ENCODE measurements at regions not wholly inside any gene's neighbourhood (a gene's known extent, or its start where the extent isn't known, plus 50 kb on each side); places are given as distances from the start of the nearest gene placed in this dataset.

DNA sequence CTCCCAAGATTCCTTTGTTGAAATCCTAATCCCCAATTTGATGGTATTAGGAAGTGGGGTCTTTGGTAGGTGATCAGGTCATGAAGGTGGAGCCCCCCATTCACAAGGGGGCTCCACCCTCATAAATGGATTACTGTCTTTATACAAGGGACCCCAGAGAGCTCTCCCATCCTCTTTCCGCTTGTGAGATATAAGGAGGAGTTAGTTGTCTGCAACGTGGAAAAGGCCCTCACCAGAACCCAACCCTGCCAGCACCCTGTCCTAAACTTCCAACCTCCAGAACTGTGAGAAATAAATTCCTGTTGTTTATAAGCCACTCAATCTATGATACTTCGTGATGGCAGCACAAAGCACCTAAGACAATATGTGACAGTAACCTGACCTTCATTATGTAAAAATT is 684.1 kb upstream of the HS6ST1 start:
- ATAC-seq (ENCODE audit: low read depth in 2 of 2), result no peak
- no peaks in the 10 kb centered on the region for H3K36me3 Mint-ChIP-seq
- no peak overlapping the region for H3K4me3 Mint-ChIP-seq
- no peaks in the 10 kb centered on the region for H3K4me1 Mint-ChIP-seq
- no peak for DNase-seq
- no peak overlapping the region for H3K27ac Mint-ChIP-seq
- H3K27me3 Mint-ChIP-seq, result peaks cover 0 to 7% (median 5%) of the 10 kb centered on the region in 3 donors
- peaks cover 0 to 3% (median 0%) of the 10 kb centered on the region in 7 donors for H3K9me3 Mint-ChIP-seq

DNA sequence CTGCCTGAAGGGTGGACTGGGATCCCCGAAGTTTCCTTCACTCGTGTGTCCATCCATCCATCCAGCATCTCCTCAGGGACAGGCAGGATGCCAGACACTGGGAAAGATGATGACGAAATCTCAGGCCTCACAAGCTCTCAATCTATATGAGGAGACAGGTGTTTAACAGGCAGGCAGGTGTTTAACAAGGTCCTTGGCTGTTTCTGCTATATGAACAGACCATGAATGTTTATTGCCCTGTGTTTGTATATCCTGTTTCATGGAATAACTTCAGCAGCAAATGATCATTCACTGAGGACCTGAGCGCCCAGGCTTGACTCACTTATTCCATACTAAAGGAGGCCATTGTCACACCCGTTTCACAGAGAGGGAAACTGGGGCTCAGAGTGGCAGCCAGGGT is 685.8 kb upstream of the HS6ST1 start:
- no peaks in the 10 kb centered on the region for H3K4me1 Mint-ChIP-seq
- DNase-seq (no peak), ATAC-seq (ENCODE audit: low read depth in 2 of 2) (no peak)
- H3K27me3 Mint-ChIP-seq, result peaks cover 0 to 9% (median 5%) of the 10 kb centered on the region in 3 donors
- H3K4me3 Mint-ChIP-seq, result peak overlapping the region in 1 of 8 donors; percentile 11
- H3K9me3 Mint-ChIP-seq, result peaks cover 0 to 3% (median 0%) of the 10 kb centered on the region in 7 donors
- no peaks in the 10 kb centered on the region for H3K36me3 Mint-ChIP-seq
- H3K27ac Mint-ChIP-seq, result no peak overlapping the region

DNA sequence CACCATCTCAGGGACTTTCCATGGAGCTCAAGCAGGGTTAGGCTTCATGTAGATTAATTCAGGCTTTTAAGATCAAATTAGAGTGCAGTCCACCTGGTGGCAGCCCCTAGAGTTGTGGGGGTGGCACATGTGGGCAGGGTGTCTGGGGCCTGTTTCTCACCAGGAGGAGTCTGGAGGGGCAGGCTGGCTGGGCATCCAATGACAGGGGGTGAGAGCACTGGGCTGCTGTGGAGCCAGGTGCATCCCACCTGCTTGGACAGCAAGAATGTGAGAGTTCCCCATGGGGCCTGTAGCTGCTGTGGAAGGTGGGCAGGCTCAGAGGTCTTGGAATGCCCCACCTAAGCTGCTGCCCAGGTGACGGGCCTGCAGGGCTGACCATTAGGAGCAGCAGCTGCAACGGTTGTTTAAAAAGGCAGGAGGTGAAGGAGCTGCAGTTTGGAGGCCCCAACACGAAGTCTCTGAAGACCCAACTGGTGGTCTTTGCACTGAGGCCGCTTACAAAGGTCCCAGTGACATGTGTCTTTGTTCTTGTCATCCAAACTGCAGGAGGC is 686.3 kb upstream of the HS6ST1 start:
- Mint-ChIP-seq H3K27ac (peak overlapping the region in 2 of 6 donors; percentile 52 to 76), H3K4me1 (no peaks in the 10 kb centered on the region), H3K4me3 (no peak overlapping the region), H3K36me3 (no peaks in the 10 kb centered on the region), H3K9me3 (peaks cover 0 to 3% (median 0%) of the 10 kb centered on the region in 7 donors), H3K27me3 (peaks cover 0 to 5% (median 5%) of the 10 kb centered on the region in 3 donors)
- ATAC-seq (ENCODE audit: low read depth in 2 of 2) (no peak), DNase-seq (no peak)

DNA sequence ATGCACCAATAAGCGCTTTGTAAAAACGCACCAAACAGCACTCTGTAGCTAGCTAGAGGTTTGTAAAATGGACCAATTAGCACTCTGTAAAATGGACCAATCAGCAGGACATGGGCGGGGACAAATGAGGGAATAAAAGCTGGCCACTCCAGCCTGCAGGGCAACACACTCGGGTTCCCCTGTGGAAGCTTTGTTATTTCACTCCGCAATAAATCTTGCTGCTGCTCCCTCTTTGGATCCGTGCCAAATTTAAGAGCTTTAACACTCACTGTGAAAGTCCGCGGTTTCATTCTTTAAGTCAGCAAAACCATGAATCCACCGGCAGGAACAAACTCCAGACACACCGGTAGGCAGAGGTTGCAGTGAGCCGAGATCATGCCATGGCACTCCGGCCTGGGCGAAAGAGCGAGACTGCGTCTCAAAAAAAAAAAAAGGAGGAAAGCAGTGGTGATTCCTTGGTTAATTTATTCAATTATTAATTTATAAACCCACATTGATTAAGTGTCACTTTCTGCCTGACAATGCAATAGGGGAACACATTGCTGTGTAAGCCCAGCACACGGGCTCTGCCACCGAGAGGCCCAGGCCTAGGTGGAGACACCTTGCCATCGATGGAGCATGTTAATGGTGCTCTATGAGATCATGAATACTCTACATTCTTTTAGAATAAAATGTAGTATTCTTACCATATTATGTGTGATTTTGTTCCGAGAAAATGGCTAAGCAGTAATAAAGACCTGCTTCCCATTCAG is 687.6 kb upstream of the HS6ST1 start:
- no peak for DNase-seq
- Mint-ChIP-seq H3K9me3 (peaks cover 0 to 3% (median 0%) of the 10 kb centered on the region in 7 donors), H3K4me1 (no peaks in the 10 kb centered on the region), H3K36me3 (no peaks in the 10 kb centered on the region), H3K27me3 (peaks cover 5 to 8% (median 5%) of the 10 kb centered on the region in 3 donors), H3K27ac (no peak overlapping the region), H3K4me3 (peak overlapping the region in 1 of 8 donors; percentile 30)
- no peak for ATAC-seq (ENCODE audit: low read depth in 2 of 2)

DNA sequence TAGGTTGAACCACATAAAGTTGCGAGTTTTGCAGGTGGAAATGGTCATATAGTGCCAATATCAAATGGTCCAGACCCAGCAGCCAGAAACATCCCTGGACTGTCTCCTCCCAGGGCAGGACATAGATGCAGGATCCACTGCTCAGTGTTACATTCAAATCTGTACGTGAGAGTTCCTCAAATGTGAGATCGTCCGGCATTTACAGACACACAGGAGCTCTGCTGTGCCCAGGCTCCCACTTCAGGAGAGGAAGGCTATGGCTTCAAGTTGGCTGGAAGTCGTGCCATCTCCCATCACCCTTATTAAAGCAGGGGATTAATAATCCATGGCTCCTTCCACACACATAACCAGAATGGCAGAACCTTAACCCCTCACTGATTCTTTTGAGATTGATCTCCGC is 688.2 kb upstream of the HS6ST1 start:
- ATAC-seq (ENCODE audit: low read depth in 2 of 2), result no peak
- peaks cover 4 to 8% (median 5%) of the 10 kb centered on the region in 3 donors for H3K27me3 Mint-ChIP-seq
- DNase-seq, result no peak
- no peak overlapping the region for H3K27ac Mint-ChIP-seq
- no peak overlapping the region for H3K4me3 Mint-ChIP-seq
- no peaks in the 10 kb centered on the region for H3K36me3 Mint-ChIP-seq
- peaks cover 0 to 3% (median 0%) of the 10 kb centered on the region in 7 donors for H3K9me3 Mint-ChIP-seq
- H3K4me1 Mint-ChIP-seq, result no peaks in the 10 kb centered on the region

DNA sequence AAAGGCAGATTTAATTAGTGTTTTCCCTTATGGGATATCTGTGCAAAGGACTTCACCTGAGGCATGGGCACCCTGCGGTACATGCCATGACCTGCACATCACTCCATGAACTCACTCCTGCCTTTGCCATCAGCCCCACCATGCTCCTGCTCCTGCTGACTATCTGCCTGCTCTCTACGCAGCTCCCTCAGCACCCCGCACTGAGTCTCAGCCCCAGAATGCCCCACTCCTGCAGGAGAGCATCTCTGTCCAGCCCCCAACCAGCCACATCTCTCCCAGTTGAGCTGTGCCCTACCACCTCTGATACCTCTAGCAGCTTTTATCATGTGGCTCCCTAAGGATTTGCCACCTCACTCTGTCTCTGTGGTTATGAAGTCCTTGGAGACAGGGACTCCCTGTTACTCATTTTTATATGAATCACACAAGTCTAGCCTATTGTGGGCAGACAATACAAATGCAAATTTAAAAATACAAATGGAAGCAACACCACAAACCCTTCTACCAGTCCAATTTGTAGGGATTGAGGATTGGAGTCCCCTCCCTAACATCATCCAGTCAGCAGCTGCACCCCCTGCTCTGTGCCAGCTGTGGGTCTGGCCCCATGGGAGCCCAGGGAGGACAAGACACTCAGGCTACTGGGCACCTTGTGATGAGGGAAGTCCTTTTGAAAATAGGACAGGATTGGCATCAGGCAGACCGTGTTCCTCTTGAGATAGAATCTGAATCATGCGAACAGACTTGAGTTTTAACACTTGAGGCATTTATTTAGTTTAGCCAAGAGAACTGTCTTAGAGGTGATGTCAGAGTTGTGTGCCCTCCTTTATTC is 689.6 kb upstream of the HS6ST1 start:
- H3K9me3 Mint-ChIP-seq, result no peaks in the 10 kb centered on the region
- no peak for ATAC-seq (ENCODE audit: low read depth in 2 of 2)
- DNase-seq, result no peak
- no peak overlapping the region for H3K27ac Mint-ChIP-seq
- H3K4me3 Mint-ChIP-seq, result peak overlapping the region in 1 of 8 donors; percentile 56
- H3K4me1 Mint-ChIP-seq, result no peaks in the 10 kb centered on the region
- H3K36me3 Mint-ChIP-seq, result no peaks in the 10 kb centered on the region
- H3K27me3 Mint-ChIP-seq, result peaks cover 0 to 8% (median 5%) of the 10 kb centered on the region in 3 donors

DNA sequence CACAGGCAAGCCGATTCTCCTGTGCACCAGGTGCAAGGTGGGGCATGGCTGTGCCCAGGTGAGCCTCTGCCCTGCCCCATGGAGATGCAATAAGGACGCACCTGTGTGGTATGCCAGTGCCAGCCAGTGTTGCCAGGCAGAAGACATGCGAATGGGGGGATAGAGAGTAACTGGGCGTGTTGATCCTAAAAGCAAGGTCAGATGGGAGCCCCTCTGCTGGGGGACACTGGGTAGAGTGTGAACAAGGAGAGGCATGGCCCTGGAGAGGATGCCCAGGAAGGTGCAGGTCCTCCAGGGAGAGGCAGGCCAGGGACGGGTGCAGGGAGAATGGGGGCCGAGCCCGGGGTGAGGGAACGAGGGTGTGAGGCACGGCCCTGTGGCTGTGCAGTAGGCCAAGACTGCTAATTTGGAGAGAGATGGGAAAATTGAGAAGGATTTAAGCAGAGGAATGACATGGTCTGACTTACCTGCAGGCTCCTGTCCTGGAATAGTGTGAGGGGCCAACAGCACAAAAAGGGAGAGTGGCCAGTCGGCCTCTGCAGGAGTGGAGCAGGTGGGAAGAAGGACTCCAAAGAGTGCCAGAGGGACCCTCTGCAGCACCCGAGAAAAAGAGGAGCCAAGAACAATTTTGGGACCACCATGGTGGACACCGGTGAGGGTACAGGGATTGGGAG is 690.4 kb upstream of the HS6ST1 start:
- no peak overlapping the region for H3K4me3 Mint-ChIP-seq
- H3K9me3 Mint-ChIP-seq, result no peaks in the 10 kb centered on the region
- no peak for ATAC-seq (ENCODE audit: low read depth in 2 of 2)
- H3K36me3 Mint-ChIP-seq, result no peaks in the 10 kb centered on the region
- no peak overlapping the region for H3K27ac Mint-ChIP-seq
- H3K27me3 Mint-ChIP-seq, result peaks cover 0 to 8% (median 5%) of the 10 kb centered on the region in 3 donors
- DNase-seq, result no peak
- no peaks in the 10 kb centered on the region for H3K4me1 Mint-ChIP-seq

DNA sequence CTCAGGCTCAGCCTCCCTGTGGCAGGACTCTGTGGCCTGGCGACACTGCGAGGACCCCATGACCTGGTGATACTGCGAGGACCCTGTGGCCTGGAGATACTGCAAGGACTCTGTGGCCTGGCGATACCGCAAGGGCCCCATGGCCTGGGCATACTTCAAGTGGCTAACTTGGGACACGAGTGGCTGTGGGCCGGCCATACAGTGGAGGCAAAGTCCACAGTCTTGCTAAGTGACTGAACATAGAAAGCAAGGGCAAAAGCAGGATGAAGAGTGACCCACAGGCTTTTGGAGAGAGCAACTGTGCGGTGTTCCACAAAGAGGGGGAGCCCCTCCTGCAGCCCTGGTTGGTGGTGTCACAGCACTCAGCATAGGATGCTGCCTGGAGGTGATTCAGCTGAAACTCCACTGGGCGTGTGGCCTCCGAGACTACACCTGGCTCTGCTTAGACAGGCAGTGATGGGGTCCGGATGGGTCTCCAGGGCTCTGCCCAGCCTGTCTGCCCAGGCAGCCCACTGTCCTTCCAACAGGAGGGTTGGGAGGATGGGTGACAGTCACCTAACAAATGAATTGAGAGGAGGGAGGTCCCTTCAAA is 691.0 kb upstream of the HS6ST1 start:
- no peaks in the 10 kb centered on the region for H3K36me3 Mint-ChIP-seq
- ATAC-seq (ENCODE audit: low read depth in 2 of 2) (no peak), DNase-seq (no peak)
- H3K9me3 Mint-ChIP-seq, result peaks cover 0 to 1% (median 0%) of the 10 kb centered on the region in 7 donors
- no peaks in the 10 kb centered on the region for H3K4me1 Mint-ChIP-seq
- no peak overlapping the region for H3K4me3 Mint-ChIP-seq
- H3K27me3 Mint-ChIP-seq, result peaks cover 3 to 8% (median 5%) of the 10 kb centered on the region in 3 donors
- H3K27ac Mint-ChIP-seq, result no peak overlapping the region

DNA sequence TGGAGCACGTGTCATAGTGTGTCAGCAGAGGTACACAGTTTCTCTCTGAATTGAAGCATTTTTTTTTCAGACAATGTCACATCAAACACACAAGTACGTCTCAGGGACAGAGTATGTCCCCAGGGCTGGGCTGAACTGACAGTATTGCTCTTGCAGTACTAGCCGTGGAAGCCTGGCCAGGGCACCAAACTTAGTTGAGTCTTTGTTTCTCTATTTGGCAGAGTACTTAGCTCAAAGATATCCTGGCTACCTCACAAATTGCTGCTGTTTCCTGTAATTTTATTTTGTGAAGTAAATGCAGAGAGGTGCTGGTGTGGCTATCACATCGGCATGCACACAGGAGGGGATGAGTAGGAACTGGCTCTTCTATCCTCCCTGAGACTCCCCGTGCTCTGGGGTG is 691.6 kb upstream of the HS6ST1 start:
- no peak for DNase-seq
- H3K4me1 Mint-ChIP-seq, result no peaks in the 10 kb centered on the region
- no peaks in the 10 kb centered on the region for H3K36me3 Mint-ChIP-seq
- H3K4me3 Mint-ChIP-seq, result no peak overlapping the region
- H3K27ac Mint-ChIP-seq, result no peak overlapping the region
- peaks cover 4 to 8% (median 5%) of the 10 kb centered on the region in 3 donors for H3K27me3 Mint-ChIP-seq
- peaks cover 0 to 1% (median 0%) of the 10 kb centered on the region in 7 donors for H3K9me3 Mint-ChIP-seq
- no peak for ATAC-seq (ENCODE audit: low read depth in 2 of 2)

DNA sequence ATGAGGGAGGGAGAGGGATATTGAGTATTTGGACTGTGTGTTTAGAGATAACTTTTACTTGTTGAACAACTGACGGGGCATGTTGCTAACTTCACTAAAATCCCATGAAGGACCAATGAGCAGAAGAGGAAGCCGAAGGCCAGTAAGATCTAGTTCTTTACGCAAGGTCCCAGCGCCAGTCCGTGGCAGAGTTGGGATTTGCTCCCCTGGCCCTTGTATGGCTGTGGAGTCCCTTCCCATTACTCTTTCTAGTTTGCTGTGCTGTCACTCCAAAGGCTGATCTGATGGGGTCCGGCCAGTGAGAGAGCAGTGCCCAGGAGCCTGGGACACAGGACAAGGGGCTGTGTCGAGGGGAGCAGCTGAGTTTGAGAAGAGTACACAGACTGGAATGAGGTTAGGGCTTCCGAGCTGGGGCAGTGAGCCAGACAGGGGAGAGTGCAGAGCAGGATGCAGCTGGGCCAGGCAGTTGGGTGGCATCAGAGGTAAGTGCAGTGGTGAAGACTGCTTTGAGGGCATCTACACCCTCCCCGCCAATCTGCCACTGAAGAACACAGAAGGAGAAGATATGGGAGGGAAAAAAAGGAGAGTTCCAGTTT is 692.9 kb upstream of the HS6ST1 start:
- Mint-ChIP-seq H3K27ac (no peak overlapping the region), H3K9me3 (peaks cover 0 to 1% (median 0%) of the 10 kb centered on the region in 7 donors), H3K36me3 (no peaks in the 10 kb centered on the region), H3K4me3 (no peak overlapping the region), H3K27me3 (peaks cover 5 to 8% (median 8%) of the 10 kb centered on the region in 3 donors), H3K4me1 (no peaks in the 10 kb centered on the region)
- DNase-seq (no peak), ATAC-seq (ENCODE audit: low read depth in 2 of 2) (no peak)

DNA sequence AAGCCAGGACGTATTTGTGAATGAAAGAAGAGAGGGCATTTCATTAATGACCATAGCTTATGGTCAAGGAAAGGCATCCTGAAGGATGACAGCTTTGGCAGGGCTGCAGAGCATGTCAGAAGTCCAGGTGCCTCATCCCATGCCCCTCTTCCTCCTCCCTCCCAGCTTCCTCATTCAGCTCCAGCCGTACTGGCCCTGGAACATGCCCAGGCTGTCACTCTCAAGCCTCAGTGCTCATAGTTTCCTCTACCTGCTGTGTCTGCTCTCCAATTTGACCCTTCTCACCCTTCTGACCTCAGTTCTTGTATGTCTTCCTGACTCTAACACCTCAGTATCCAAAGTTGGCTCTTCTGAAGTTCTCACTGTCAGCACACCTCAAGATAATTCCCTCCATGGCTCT is 695.8 kb upstream of the HS6ST1 start:
- Mint-ChIP-seq H3K36me3 (no peaks in the 10 kb centered on the region), H3K4me1 (no peaks in the 10 kb centered on the region), H3K4me3 (no peak overlapping the region)

DNA sequence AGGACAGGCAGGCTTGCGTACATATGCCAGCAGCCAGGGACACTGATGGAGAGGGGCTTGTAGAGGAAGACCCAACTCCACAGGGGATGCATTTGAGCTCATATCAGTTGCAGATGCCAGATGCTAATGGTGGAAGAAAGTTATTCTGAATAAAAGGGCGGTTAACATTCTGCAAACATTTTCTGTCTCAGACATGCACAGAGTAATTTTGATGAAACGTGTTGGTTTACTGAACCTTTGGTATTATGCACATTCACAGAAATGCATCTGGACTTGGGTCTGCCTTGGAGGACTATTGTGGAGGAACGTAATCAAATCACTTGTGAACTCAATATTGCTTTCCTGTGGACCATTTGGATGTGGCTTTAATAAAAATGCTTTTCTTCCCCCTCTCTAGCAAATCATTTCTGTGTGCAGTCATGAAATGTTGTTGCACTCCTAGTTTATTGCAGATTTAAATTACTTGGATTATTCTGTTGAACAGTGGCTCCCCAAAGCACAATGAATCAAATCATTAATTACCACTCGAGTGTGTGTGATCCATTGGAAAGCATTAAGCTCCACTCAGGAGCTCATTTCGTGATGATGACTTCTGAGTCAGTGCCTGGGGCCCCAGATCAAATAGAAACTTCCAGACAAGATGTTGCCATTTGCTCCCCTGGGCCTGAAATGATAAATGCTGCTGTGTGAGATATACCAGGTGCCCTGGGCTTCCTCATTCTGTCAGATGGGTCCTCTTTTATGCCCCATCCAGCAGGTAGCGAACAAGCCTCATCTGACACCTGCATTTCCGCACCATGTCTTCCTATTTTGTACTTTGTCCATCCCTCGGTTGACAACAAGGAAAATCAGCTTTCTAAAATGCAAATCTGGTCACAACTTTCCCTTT is 697.0 kb upstream of the HS6ST1 start:
- Mint-ChIP-seq H3K9me3 (peaks cover 0 to 3% (median 0%) of the 10 kb centered on the region in 7 donors), H3K27me3 (peaks cover 0 to 8% (median 6%) of the 10 kb centered on the region in 3 donors), H3K4me3 (no peak overlapping the region), H3K4me1 (no peaks in the 10 kb centered on the region), H3K27ac (no peak overlapping the region), H3K36me3 (no peaks in the 10 kb centered on the region)
- DNase-seq (no peak), ATAC-seq (ENCODE audit: low read depth in 2 of 2) (no peak)

More for the DNA sequence above, 695.8 kb upstream of the HS6ST1 start:
- Mint-ChIP-seq H3K9me3 (peaks cover 0 to 1% (median 0%) of the 10 kb centered on the region in 7 donors), H3K27ac (no peak overlapping the region), H3K27me3 (peaks cover 0 to 8% (median 8%) of the 10 kb centered on the region in 3 donors)
- DNase-seq, result no peak
- ATAC-seq (ENCODE audit: low read depth in 2 of 2), result no peak
